IPS DF 6.9 (cell line): ENCODE measurements at regions not wholly inside any gene's neighbourhood (a gene's known extent, or its start where the extent isn't known, plus 50 kb on each side); places are given as distances from the start of the nearest gene placed in this dataset.

ENCODE experiments used
- DNase-seq: peaks from one replicate; pipeline ENCODE4 v3.0.0-alpha.2; 2013; ENCODE audit warnings: low read depth, low spot score
- H3K27ac ChIP-seq: one replicate; pipeline ENCODE4 v1.5.1; 2013; ENCODE audit warnings: low read length, control low read depth
- H3K27me3 ChIP-seq: 2 replicates; pipeline ENCODE4 v1.6.1; 2013; ENCODE audit warnings: mild to moderate bottlenecking, low read length; ENCODE audit not compliant: control insufficient read depth, insufficient read depth
- H3K36me3 ChIP-seq: 2 replicates; pipeline ENCODE4 v1.6.1; 2013; ENCODE audit warnings: low read length; ENCODE audit not compliant: control insufficient read depth, insufficient read depth
- H3K4me1 ChIP-seq: 2 replicates; pipeline ENCODE4 v1.6.1; 2013; ENCODE audit warnings: low read length; ENCODE audit not compliant: control insufficient read depth, insufficient read depth
- H3K4me3 ChIP-seq: 2 replicates; pipeline ENCODE4 v1.5.1; 2013; ENCODE audit warnings: mild to moderate bottlenecking, low read length
- H3K9me3 ChIP-seq: 2 replicates; pipeline ENCODE4 v1.6.1; 2013; ENCODE audit warnings: low read length, inconsistent platforms; ENCODE audit not compliant: control insufficient read depth, insufficient read depth
- WGBS: extraction: QIAGEN DNeasy Blood & Tissue Kit; methylation state at CpG from one replicate; pipeline ENCODE4 v1.1.7; 2013; ENCODE audit warnings: mixed read lengths, missing lambda C conversion rate; ENCODE audit not compliant: insufficient read length, insufficient coverage; 5-methylcytosine and 5-hydroxymethylcytosine counted together

DNA sequence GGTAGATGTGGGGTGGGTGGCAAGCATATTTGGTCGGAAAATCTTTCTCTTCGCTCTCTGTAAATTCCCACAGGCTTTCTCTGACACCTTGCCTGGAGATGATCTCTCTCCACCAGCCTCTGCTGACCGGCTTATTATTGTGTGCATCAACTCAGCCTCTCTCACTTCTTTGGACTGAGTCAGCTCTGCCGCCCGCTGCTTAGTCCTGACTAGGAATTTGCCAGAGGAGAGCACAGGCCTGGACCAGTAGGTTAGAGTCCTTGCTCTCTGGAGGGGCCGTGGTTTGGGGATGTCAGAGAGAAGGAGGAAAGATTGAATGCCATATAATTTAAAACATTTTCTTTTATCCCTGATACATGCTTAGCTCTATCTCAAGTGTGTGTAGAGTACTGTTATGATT, 242.6 kb upstream of the THSD7B start:
- no peaks in the 10 kb centered on the region for H3K4me1 ChIP-seq
- no peak overlapping the region for H3K4me3 ChIP-seq
- H3K27ac ChIP-seq, result no peak overlapping the region
- DNase-seq, result no peak
- WGBS, result no CpG with 5 or more reads among the region's 6 CpGs
- H3K36me3 ChIP-seq, result no peaks in the 10 kb centered on the region
- H3K27me3 ChIP-seq, result no peaks in the 10 kb centered on the region
- no peaks in the 10 kb centered on the region for H3K9me3 ChIP-seq

DNA sequence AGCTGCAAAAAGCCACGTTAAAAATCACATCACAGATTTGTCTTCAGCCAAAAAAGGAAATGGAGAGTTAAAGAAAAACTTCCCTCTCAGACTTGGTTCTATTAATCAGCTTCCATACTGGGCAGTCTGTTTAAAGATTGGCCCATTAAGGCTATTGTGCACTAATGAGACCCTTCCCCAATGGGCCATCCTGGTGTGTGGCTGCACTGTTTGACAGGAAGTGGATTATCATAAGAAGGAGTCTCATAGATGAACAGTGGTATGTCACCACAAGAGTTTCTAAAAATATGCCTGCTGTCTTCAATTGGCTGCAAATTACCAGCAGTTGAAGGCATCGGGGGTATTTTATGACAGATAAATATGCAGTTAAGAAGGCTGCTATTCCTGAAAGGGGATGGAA, 247.6 kb upstream of the THSD7B start:
- H3K9me3 ChIP-seq, result no peaks in the 10 kb centered on the region
- no peak for DNase-seq
- WGBS, result no CpG with 5 or more reads among the region's 2 CpGs
- H3K4me1 ChIP-seq, result no peaks in the 10 kb centered on the region
- H3K36me3 ChIP-seq, result no peaks in the 10 kb centered on the region
- no peak overlapping the region for H3K4me3 ChIP-seq
- H3K27ac ChIP-seq, result no peak overlapping the region
- H3K27me3 ChIP-seq, result no peaks in the 10 kb centered on the region; the same call in 1 of the 2 replicates

DNA sequence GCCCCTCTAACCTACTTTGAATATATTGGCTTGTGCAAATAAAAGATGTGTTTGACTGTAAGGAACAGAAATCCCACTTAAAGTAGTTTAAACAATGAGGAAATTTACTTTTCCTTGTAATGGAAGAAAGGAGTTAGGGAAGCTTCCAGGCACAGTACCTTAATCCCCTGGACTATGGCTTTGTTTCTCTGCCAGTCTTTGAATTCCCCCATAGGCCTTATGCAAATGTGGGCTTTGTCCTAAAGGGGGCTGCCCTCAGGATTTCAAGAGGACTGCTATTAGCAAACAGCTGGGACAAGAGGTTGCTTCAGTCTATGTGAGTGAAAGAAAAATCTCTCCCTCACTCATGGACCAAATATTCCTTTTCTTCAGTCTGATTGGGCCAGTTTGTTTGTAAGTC, 255.1 kb upstream of the THSD7B start:
- H3K27me3 ChIP-seq, result peaks cover 27% of the 10 kb centered on the region
- peak; percentile 31 for DNase-seq
- H3K4me3 ChIP-seq, result no peak overlapping the region
- no peaks in the 10 kb centered on the region for H3K4me1 ChIP-seq
- no peak overlapping the region for H3K27ac ChIP-seq
- no peaks in the 10 kb centered on the region for H3K36me3 ChIP-seq
- no peaks in the 10 kb centered on the region for H3K9me3 ChIP-seq

DNA sequence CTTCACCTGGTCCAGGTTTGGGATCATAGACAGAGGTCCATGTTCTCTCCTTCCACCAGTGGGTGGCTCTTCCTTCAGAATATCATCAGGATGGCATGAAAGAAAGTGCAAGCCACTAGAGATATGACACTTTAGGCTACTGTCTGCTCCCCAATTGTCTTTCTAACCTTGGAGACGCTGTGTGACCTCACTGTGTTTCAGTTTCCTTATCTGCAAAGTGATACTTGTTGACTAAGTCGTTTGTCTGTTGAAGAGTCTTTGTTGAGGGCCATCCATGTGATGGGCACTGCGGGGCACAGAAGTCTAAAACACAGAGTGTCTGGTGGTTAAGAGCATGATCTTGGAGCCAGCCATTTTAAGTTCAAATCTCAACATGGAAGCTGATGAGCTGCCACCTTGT, 259.9 kb upstream of the THSD7B start:
- Histone ChIP-seq H3K9me3 (no peaks in the 10 kb centered on the region), H3K27ac (no peak overlapping the region), H3K4me1 (no peaks in the 10 kb centered on the region), H3K4me3 (no peak overlapping the region), H3K36me3 (no peaks in the 10 kb centered on the region), H3K27me3 (peaks cover 22% of the 10 kb centered on the region)
- no CpG with 5 or more reads among the region's 3 CpGs for WGBS
- DNase-seq, result no peak

DNA sequence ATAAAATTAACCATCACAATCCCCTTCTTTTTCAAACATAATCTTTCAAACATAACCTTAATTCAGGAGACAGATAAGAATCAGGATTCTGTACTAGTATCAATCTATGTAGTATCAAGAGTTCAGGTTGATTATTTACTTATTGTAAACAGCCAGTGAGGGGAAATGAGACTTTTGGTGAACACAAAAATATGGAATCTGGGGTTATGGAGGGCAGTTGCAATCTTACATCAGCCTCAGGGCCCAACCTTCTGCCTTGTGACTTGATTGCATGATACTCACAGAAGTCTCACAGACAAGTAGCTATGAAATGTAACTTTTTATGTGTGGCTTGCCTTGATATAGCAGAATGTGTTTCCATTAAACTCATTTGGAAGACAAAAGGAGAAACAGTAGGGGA, 262.7 kb upstream of the THSD7B start:
- Histone ChIP-seq H3K4me3 (no peak overlapping the region), H3K27ac (no peak overlapping the region), H3K4me1 (no peaks in the 10 kb centered on the region), H3K9me3 (no peaks in the 10 kb centered on the region), H3K27me3 (peaks cover 4% of the 10 kb centered on the region; the same call in 1 of the 2 replicates), H3K36me3 (no peaks in the 10 kb centered on the region)
- DNase-seq, result no peak

DNA sequence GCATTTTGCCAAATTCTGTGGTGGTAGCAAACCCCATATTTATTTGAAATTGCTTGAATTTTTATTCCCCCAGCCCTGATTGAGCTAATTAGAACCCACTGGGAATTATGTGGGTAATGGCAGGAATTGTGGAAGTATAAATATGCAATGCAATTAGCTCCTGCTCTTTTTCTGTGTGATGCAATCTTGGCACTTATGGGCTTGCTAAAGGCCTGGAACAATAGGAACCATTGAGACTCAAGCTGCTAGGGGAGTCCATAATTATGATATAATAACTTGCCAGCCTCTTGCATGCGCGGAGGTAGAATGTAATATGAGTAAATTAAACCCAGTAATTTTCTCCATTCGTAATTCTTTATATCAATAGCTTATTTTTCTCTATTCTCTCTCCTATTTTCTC, 267.6 kb upstream of the THSD7B start:
- Histone ChIP-seq H3K4me1 (no peaks in the 10 kb centered on the region), H3K36me3 (no peaks in the 10 kb centered on the region), H3K27ac (no peak overlapping the region), H3K4me3 (no peak overlapping the region), H3K9me3 (no peaks in the 10 kb centered on the region), H3K27me3 (no peaks in the 10 kb centered on the region)
- WGBS, result no CpG with 5 or more reads among the region's 3 CpGs
- DNase-seq, result no peak

DNA sequence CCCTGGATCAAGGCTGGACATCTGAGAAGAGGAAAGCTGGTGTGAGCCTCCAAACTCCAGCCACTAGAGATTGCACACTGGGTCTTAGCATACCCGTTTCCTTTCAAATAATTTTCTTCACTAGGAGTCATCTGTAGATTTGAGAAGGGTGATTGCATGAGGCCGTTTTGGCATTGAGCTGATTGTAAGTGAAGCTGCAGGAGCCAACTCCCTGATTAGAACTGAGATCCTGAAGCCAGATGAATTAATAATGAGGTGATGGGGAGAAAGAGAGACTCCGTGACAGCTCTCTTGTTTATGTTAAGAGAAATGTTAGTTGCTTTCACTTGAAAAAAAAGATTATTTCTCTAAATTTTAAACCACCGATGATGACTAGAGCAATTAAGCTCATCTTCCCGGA, 268.4 kb upstream of the THSD7B start:
- no peak for DNase-seq
- H3K27ac ChIP-seq, result no peak overlapping the region
- H3K27me3 ChIP-seq, result no peaks in the 10 kb centered on the region
- H3K4me3 ChIP-seq, result no peak overlapping the region
- H3K36me3 ChIP-seq, result no peaks in the 10 kb centered on the region
- H3K9me3 ChIP-seq, result no peaks in the 10 kb centered on the region
- no peaks in the 10 kb centered on the region for H3K4me1 ChIP-seq
- no CpG with 5 or more reads among the region's 5 CpGs for WGBS

DNA sequence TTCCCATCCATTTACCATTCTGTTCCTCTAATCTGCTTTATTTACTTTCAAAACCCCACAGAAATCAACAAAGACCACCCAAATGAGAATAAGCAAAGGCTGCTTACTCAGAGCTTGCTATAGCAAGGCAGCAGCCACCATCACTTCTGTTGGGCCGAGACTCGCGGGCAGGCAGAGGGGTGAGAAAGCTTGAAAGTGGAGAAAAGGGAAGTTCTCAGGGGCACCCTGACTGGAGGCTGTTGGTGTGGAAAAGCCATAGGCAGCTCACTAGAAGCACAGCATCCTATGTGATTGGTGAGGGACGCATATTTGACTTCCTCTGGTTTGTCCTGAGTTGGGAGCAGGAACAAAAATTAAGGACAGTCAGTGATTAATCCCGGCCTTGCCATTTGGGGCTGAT, 269.7 kb upstream of the THSD7B start:
- no peaks in the 10 kb centered on the region for H3K36me3 ChIP-seq
- H3K27me3 ChIP-seq, result no peaks in the 10 kb centered on the region
- DNase-seq, result no peak
- H3K27ac ChIP-seq, result no peak overlapping the region
- H3K4me3 ChIP-seq, result no peak overlapping the region
- no peaks in the 10 kb centered on the region for H3K9me3 ChIP-seq
- WGBS, result no CpG with 5 or more reads among the region's 5 CpGs
- no peaks in the 10 kb centered on the region for H3K4me1 ChIP-seq

DNA sequence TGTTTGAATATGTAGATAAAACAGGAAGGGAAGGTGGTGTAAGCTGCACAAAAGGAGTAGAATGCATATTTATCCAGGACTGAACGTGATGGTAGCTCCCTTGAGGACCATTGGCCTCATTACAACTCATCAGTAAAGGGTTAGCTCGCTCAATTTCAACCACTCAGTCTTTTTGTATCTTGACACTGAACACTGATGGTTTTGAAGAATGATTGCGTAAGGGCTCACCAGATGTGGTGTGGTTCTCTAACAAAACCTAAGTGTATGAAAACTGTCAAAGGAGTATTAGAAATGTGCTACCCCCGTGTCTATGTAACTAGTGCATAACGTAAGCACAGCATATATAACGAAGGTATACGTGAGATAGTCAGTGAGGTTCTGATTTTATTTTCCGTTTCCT, 272.4 kb upstream of the THSD7B start:
- H3K36me3 ChIP-seq, result no peaks in the 10 kb centered on the region
- no peak for DNase-seq
- H3K9me3 ChIP-seq, result no peaks in the 10 kb centered on the region
- no peak overlapping the region for H3K4me3 ChIP-seq
- no peaks in the 10 kb centered on the region for H3K4me1 ChIP-seq
- H3K27me3 ChIP-seq, result no peaks in the 10 kb centered on the region
- H3K27ac ChIP-seq, result no peak overlapping the region
- no CpG with 5 or more reads among the region's 8 CpGs for WGBS

DNA sequence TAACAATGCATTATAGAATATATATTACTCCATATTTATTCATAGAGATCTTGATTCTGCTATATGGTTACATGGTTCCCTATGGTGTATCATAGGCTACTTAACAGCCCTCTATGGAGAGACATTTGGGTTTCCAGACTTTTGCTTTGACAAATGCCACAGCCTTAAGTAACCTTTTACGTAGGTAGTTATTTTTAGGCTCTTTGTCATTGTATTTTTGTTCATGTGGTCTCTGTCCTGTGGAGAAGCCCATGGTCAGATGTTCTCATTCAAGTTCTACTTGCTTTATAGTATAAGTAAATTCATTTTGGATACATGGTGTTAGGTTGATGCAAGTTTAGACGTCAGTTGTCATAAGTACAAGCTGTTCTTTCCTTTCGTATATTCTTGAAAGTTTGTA, 275.2 kb upstream of the THSD7B start:
- Histone ChIP-seq H3K27ac (no peak overlapping the region), H3K4me3 (no peak overlapping the region), H3K27me3 (no peaks in the 10 kb centered on the region), H3K9me3 (no peaks in the 10 kb centered on the region), H3K36me3 (no peaks in the 10 kb centered on the region), H3K4me1 (no peaks in the 10 kb centered on the region)
- WGBS, result no CpG with 5 or more reads among the region's 3 CpGs
- DNase-seq, result no peak

DNA sequence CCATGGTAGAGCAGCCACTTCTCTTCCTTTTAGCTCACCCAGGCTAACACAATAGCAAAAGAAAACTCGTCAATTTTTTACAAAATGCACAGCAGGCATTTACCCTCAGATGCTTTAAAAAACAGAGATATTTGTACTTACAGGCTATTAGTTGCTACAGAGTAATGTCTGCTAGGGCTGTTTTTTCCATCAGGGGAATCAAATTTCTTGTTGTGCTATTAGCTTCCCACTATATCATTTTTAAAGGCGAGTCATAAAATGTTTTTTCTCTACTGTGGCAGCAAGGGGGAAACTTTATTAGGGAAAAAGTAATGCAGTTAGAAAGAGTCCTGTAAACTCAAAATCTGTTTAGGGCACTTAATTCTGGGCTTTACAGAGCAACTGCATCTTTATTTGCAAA, 277.9 kb upstream of the THSD7B start:
- Histone ChIP-seq H3K4me3 (no peak overlapping the region), H3K36me3 (no peaks in the 10 kb centered on the region), H3K27ac (no peak overlapping the region), H3K4me1 (no peaks in the 10 kb centered on the region), H3K27me3 (no peaks in the 10 kb centered on the region), H3K9me3 (no peaks in the 10 kb centered on the region)
- no CpG with 5 or more reads among the region's 2 CpGs for WGBS
- DNase-seq, result no peak
